ENCODE measurements at regions not wholly inside any gene's neighbourhood (a gene's known extent, or its start where the extent isn't known, plus 50 kb on each side); places are given as distances from the start of the nearest gene placed in this dataset.
"Not testable (repeated sequence)": the region's sequence is repeated elsewhere in the genome, so short reads cannot be mapped to it uniquely, and the experiment has no call there.

GRCh38 chr2:43009448-43009847 lies 217.0 kb downstream of the ZFP36L2 start:
- no peak for DNase-seq

- DNase-seq: no peak
These were observed 216.0 kb upstream of the HAAO start for GRCh38 chr2:43008388-43008787.

GRCh38 chr2:43007901-43008300 lies 215.5 kb upstream of the HAAO start:
- DNase-seq: no peak

- DNase-seq: no peak
These were observed 214.6 kb upstream of the HAAO start for GRCh38 chr2:43006834-43007543.

- DNase-seq: no peak
These were observed 213.8 kb upstream of the HAAO start for GRCh38 chr2:43005975-43006833.

- DNase-seq: no peak
These were observed 213.0 kb upstream of the HAAO start for GRCh38 chr2:43005245-43005974.

GRCh38 chr2:43004879-43005244 lies 212.5 kb upstream of the HAAO start:
- no peak for DNase-seq

GRCh38 chr2:43004126-43004865 lies 211.9 kb upstream of the HAAO start:
- not testable (repeated sequence) for DNase-seq

- no peak for DNase-seq
These were observed 211.3 kb upstream of the HAAO start for GRCh38 chr2:43003702-43004101.

- no peak for DNase-seq
These were observed 209.5 kb upstream of the HAAO start for GRCh38 chr2:43001787-43002468.

GRCh38 chr2:43001055-43001378 lies 208.6 kb upstream of the HAAO start:
- no peak for DNase-seq

- no peak for DNase-seq
These were observed 208.1 kb upstream of the HAAO start for GRCh38 chr2:43000242-43001054.

GRCh38 chr2:42999856-43000241 lies 207.5 kb upstream of the HAAO start:
- DNase-seq: no peak

- DNase-seq: no peak
These were observed 207.0 kb upstream of the HAAO start for GRCh38 chr2:42999391-42999841.

GRCh38 chr2:42998721-42999120 lies 206.3 kb upstream of the HAAO start:
- DNase-seq: no peak

- DNase-seq: no peak
These were observed 204.1 kb upstream of the HAAO start for GRCh38 chr2:42996528-42996927.

- no peak for DNase-seq
These were observed 203.5 kb upstream of the HAAO start for GRCh38 chr2:42995752-42996422.

- DNase-seq: not testable (repeated sequence)
These were observed 197.1 kb upstream of the HAAO start for GRCh38 chr2:42989283-42990081.

- not testable (repeated sequence) for DNase-seq
These were observed 195.7 kb upstream of the HAAO start for GRCh38 chr2:42988055-42988454.

All from amniotic stem cell (primary cell).